ENCODE measurements at regions not wholly inside any gene's neighbourhood (a gene's known extent, or its start where the extent isn't known, plus 50 kb on each side); places are given as distances from the start of the nearest gene placed in this dataset.

- no peaks in the 10 kb centered on the region for H3K36me3 ChIP-seq (ENCODE audit: control insufficient read depth, insufficient read depth, low read length)
- no peaks in the 10 kb centered on the region for H3K27me3 ChIP-seq (ENCODE audit: control insufficient read depth, insufficient read depth, low read length)
- no peaks in the 10 kb centered on the region for H3K79me2 ChIP-seq (ENCODE audit: control insufficient read depth, insufficient read depth, low read length)
- H2AFZ ChIP-seq (ENCODE audit: low read length) = no peak overlapping the region
- H3K4me2 ChIP-seq (ENCODE audit: extremely low read depth, insufficient read depth, low read length) = no peak overlapping the region
- TF ChIP-seq EZH2 (IDR thresholded peaks at IDR 0.05; ENCODE audit: low read length, missing control alignments) = no peak
- no peak for TF ChIP-seq CTCF (conservative IDR thresholded peaks at IDR 0.05 in 1 of 2, IDR thresholded peaks at IDR 0.05 in 1 of 2; ENCODE audit: low read depth in 1 of 2, low read length in 2 of 2)
- H3K9ac ChIP-seq (ENCODE audit: insufficient read depth, low read length) = no peak overlapping the region
- H3K27ac ChIP-seq (ENCODE audit: insufficient read depth, low read length) = no peak overlapping the region
- peaks cover 3% of the 10 kb centered on the region for H3K4me1 ChIP-seq (ENCODE audit: control insufficient read depth, extremely low read depth, insufficient read depth, low read length)
- H4K20me1 ChIP-seq (ENCODE audit: control insufficient read depth, extremely low read depth, insufficient read depth, low read length) = no peaks in the 10 kb centered on the region
- H3K9me3 ChIP-seq (ENCODE audit: control insufficient read depth, insufficient read depth, low read depth, low read length) = no peaks in the 10 kb centered on the region
- no peak overlapping the region for H3K4me3 ChIP-seq (replicated peaks in 1 of 4; ENCODE audit: control extremely low read depth in 1 of 4, insufficient read depth in 1 of 4, low read depth in 3 of 4, low read length in 4 of 4)
- no peak for DNase-seq (ENCODE audit: low read depth in 2 of 2)
Observed at GRCh38 chr11:70024036-70024772, 53.9 kb upstream of the ANO1 start.

GRCh38 chr11:70024773-70025045, 53.4 kb upstream of the ANO1 start:
- no peak overlapping the region for H2AFZ ChIP-seq (ENCODE audit: low read length)
- no peak overlapping the region for H3K9ac ChIP-seq (ENCODE audit: insufficient read depth, low read length)
- no peaks in the 10 kb centered on the region for H3K79me2 ChIP-seq (ENCODE audit: control insufficient read depth, insufficient read depth, low read length)
- no peak overlapping the region for H3K4me2 ChIP-seq (ENCODE audit: extremely low read depth, insufficient read depth, low read length)
- TF ChIP-seq EZH2 (IDR thresholded peaks at IDR 0.05; ENCODE audit: low read length, missing control alignments) (no peak), CTCF (conservative IDR thresholded peaks at IDR 0.05 in 1 of 2, IDR thresholded peaks at IDR 0.05 in 1 of 2; ENCODE audit: low read depth in 1 of 2, low read length in 2 of 2) (no peak)
- H4K20me1 ChIP-seq (ENCODE audit: control insufficient read depth, extremely low read depth, insufficient read depth, low read length) = no peaks in the 10 kb centered on the region
- no peak for DNase-seq (ENCODE audit: low read depth in 2 of 2)
- no peaks in the 10 kb centered on the region for H3K36me3 ChIP-seq (ENCODE audit: control insufficient read depth, insufficient read depth, low read length)
- H3K4me3 ChIP-seq (replicated peaks in 1 of 4; ENCODE audit: control extremely low read depth in 1 of 4, insufficient read depth in 1 of 4, low read depth in 3 of 4, low read length in 4 of 4) = no peak overlapping the region
- H3K27ac ChIP-seq (ENCODE audit: insufficient read depth, low read length) = no peak overlapping the region
- no peaks in the 10 kb centered on the region for H3K27me3 ChIP-seq (ENCODE audit: control insufficient read depth, insufficient read depth, low read length)
- no peaks in the 10 kb centered on the region for H3K9me3 ChIP-seq (ENCODE audit: control insufficient read depth, insufficient read depth, low read depth, low read length)
- H3K4me1 ChIP-seq (ENCODE audit: control insufficient read depth, extremely low read depth, insufficient read depth, low read length) = peaks cover 3% of the 10 kb centered on the region

- H3K4me2 ChIP-seq (ENCODE audit: extremely low read depth, insufficient read depth, low read length) = no peak overlapping the region
- no peaks in the 10 kb centered on the region for H3K79me2 ChIP-seq (ENCODE audit: control insufficient read depth, insufficient read depth, low read length)
- no peaks in the 10 kb centered on the region for H3K27me3 ChIP-seq (ENCODE audit: control insufficient read depth, insufficient read depth, low read length)
- H3K27ac ChIP-seq (ENCODE audit: insufficient read depth, low read length) = no peak overlapping the region
- peaks cover 3% of the 10 kb centered on the region for H3K4me1 ChIP-seq (ENCODE audit: control insufficient read depth, extremely low read depth, insufficient read depth, low read length)
- TF ChIP-seq EZH2 (IDR thresholded peaks at IDR 0.05; ENCODE audit: low read length, missing control alignments) = no peak
- TF ChIP-seq CTCF (conservative IDR thresholded peaks at IDR 0.05 in 1 of 2, IDR thresholded peaks at IDR 0.05 in 1 of 2; ENCODE audit: low read depth in 1 of 2, low read length in 2 of 2) = no peak
- no peaks in the 10 kb centered on the region for H3K9me3 ChIP-seq (ENCODE audit: control insufficient read depth, insufficient read depth, low read depth, low read length)
- no peak overlapping the region for H3K9ac ChIP-seq (ENCODE audit: insufficient read depth, low read length)
- no peaks in the 10 kb centered on the region for H3K36me3 ChIP-seq (ENCODE audit: control insufficient read depth, insufficient read depth, low read length)
- H2AFZ ChIP-seq (ENCODE audit: low read length) = no peak overlapping the region
- DNase-seq (ENCODE audit: low read depth in 2 of 2) = no peak
- no peak overlapping the region for H3K4me3 ChIP-seq (replicated peaks in 1 of 4; ENCODE audit: control extremely low read depth in 1 of 4, insufficient read depth in 1 of 4, low read depth in 3 of 4, low read length in 4 of 4)
- no peaks in the 10 kb centered on the region for H4K20me1 ChIP-seq (ENCODE audit: control insufficient read depth, extremely low read depth, insufficient read depth, low read length)
Observed at GRCh38 chr11:70025308-70025707, 52.8 kb upstream of the ANO1 start.

All from fibroblast of lung (primary cell).